ENCODE measurements at regions not wholly inside any gene's neighbourhood (a gene's known extent, or its start where the extent isn't known, plus 50 kb on each side); places are given as distances from the start of the nearest gene placed in this dataset.
A peak's percentile ranks its signal among the peaks of the same experiment; 100 is the strongest.

GRCh38 chr4:4668355-4669210 is 126.7 kb upstream of the STX18 start:
- no peak for TF ChIP-seq CTCF (IDR thresholded peaks at IDR 0.05; ENCODE audit: insufficient read depth, low read depth, low read length)
- H3K36me3 ChIP-seq (ENCODE audit: control insufficient read depth, insufficient read depth, low read length) = no peaks in the 10 kb centered on the region
- no peak for DNase-seq (ENCODE audit: low read depth)
- POLR2A ChIA-PET = interaction anchor here (0.6 kb wide), 1 partner anchor 191 kb away, joined by 4 read pairs; the partner anchor contains the start of gene MSX1
- H3K4me3 ChIP-seq (ENCODE audit: low read depth, low read length) = no peak overlapping the region
- CTCF ChIA-PET = interaction anchor here (1.1 to 3.9 kb wide), 7 partner anchors 9 to 133 kb away, joined by 3 to 17 read pairs (median 4); no protein-coding TSS in a partner anchor
- no peaks in the 10 kb centered on the region for H3K27me3 ChIP-seq (ENCODE audit: control insufficient read depth, insufficient read depth, low read length)

- Histone ChIP-seq H3K27me3 (ENCODE audit: control insufficient read depth, insufficient read depth, low read length) (no peaks in the 10 kb centered on the region), H3K4me3 (ENCODE audit: low read depth, low read length) (no peak overlapping the region), H3K36me3 (ENCODE audit: control insufficient read depth, insufficient read depth, low read length) (no peaks in the 10 kb centered on the region)
- no peak for DNase-seq (ENCODE audit: low read depth)
- CTCF ChIA-PET = interaction anchor here (0.6 to 3.9 kb wide), 12 partner anchors 8 to 180 kb away, joined by 3 to 17 read pairs (median 3); no protein-coding TSS in a partner anchor
- POLR2A ChIA-PET = no interaction called here
- TF ChIP-seq CTCF (IDR thresholded peaks at IDR 0.05; ENCODE audit: insufficient read depth, low read depth, low read length) = no peak
Observed at GRCh38 chr4:4667622-4668081, 125.8 kb upstream of the STX18 start.

- TF ChIP-seq CTCF (IDR thresholded peaks at IDR 0.05; ENCODE audit: insufficient read depth, low read depth, low read length) = peak; percentile 41; the same call in 1 of the 2 replicates
- POLR2A ChIA-PET = interaction anchor here (0.6 kb wide), 1 partner anchor 241 kb away, joined by 4 read pairs; no protein-coding TSS in a partner anchor
- H3K4me3 ChIP-seq (ENCODE audit: low read depth, low read length) = no peak overlapping the region
- no peaks in the 10 kb centered on the region for H3K27me3 ChIP-seq (ENCODE audit: control insufficient read depth, insufficient read depth, low read length)
- H3K36me3 ChIP-seq (ENCODE audit: control insufficient read depth, insufficient read depth, low read length) = no peaks in the 10 kb centered on the region
- peak; percentile 41 for DNase-seq (ENCODE audit: low read depth)
- CTCF ChIA-PET = interaction anchor here (0.6 to 3.9 kb wide), 13 partner anchors 11 to 179 kb away, joined by 3 to 17 read pairs (median 3); no protein-coding TSS in a partner anchor
Observed at GRCh38 chr4:4666693-4667621, 125.1 kb upstream of the STX18 start.

- Histone ChIP-seq H3K4me3 (ENCODE audit: low read depth, low read length) (no peak overlapping the region), H3K36me3 (ENCODE audit: control insufficient read depth, insufficient read depth, low read length) (no peaks in the 10 kb centered on the region), H3K27me3 (ENCODE audit: control insufficient read depth, insufficient read depth, low read length) (no peaks in the 10 kb centered on the region)
- ChIA-PET POLR2A (no interaction called here), CTCF (interaction anchor here (0.6 to 3.9 kb wide), 4 partner anchors 12 to 146 kb away, joined by 3 to 17 read pairs (median 3); no protein-coding TSS in a partner anchor)
- no peak for TF ChIP-seq CTCF (IDR thresholded peaks at IDR 0.05; ENCODE audit: insufficient read depth, low read depth, low read length)
- no peak for DNase-seq (ENCODE audit: low read depth)
Observed at GRCh38 chr4:4666187-4666586, 124.3 kb upstream of the STX18 start.
